SK-N-SH (cell line): ENCODE measurements at regions not wholly inside any gene's neighbourhood (a gene's known extent, or its start where the extent isn't known, plus 50 kb on each side); places are given as distances from the start of the nearest gene placed in this dataset.

Source experiments
- CTCF ChIA-PET: fragments of 300-600, 350-600 bp; formaldehyde crosslinking; extraction: SDS; loops from one replicate; lab custom pipeline; 2021; lab: Yijun Ruan, JAX
- POLR2A ChIA-PET: fragments of 350-600 bp; sonication (Branson Sonifier 250); formaldehyde crosslinking; extraction: SDS; loops from one replicate; lab custom pipeline; 2020; ENCODE audit warnings: antibody characterized with exemption, inconsistent platforms; lab: Yijun Ruan, JAX
- DNase-seq: peaks from one replicate; pipeline ENCODE4 v3.0.0; 2012
- H2AFZ ChIP-seq: fragments of 200-600 bp; sonication (generic); 2 replicates; pipeline ENCODE4 v1.8.1; 2016; ENCODE audit warnings: antibody characterized with exemption, mild to moderate bottlenecking, low read depth
- H3F3A ChIP-seq: fragments of 200-600 bp; sonication (generic); replicated peaks from 2 replicates; pipeline ENCODE3; 2016; ENCODE audit warnings: antibody characterized with exemption, mild to moderate bottlenecking; ENCODE audit not compliant: insufficient read depth
- H3K27ac ChIP-seq, 2 experiments: fragments of 200-500 bp in 1 of 2; fragments of 200-600 bp in 1 of 2; sonication (Bioruptor generic) in 1 of 2; sonication (generic), shearing (Covaris generic) in 1 of 2; 2 replicates each; pipeline versions ENCODE4 v1.5.1 to v1.6.1; 2014 to 2016; ENCODE audit warnings: low read depth in 2 of 2, inconsistent platforms in 1 of 2, low read length in 1 of 2, mild to moderate bottlenecking in 1 of 2, mixed read lengths in 1 of 2
- H3K27me3 ChIP-seq: fragments of 200-600 bp; sonication (generic), shearing (Covaris generic); 2 replicates; pipeline ENCODE4 v1.6.1; 2016; ENCODE audit warnings: mixed run types; ENCODE audit not compliant: insufficient read depth
- H3K36me3 ChIP-seq, 2 experiments: fragments of 200-500 bp in 1 of 2; fragments of 200-600 bp in 1 of 2; sonication (Bioruptor generic) in 1 of 2; sonication (generic) in 1 of 2; replicated peaks in 1 of 2; 2 replicates each; pipeline versions ENCODE3 to v1.5.1; 2014 to 2016; ENCODE audit warnings: low read length in 1 of 2, mild to moderate bottlenecking in 1 of 2; ENCODE audit not compliant: insufficient read depth in 2 of 2, control insufficient read depth in 1 of 2
- H3K4me1 ChIP-seq, 2 experiments: fragments of 200-500 bp in 1 of 2; fragments of 200-600 bp in 1 of 2; sonication (Bioruptor generic) in 1 of 2; sonication (generic), shearing (Covaris generic) in 1 of 2; 2 replicates each; pipeline versions ENCODE4 v1.5.1 to v1.6.1; 2014 to 2016; ENCODE audit warnings: low read depth in 1 of 2, low read length in 1 of 2, mixed run types in 1 of 2; ENCODE audit not compliant: insufficient read depth in 2 of 2, control insufficient read depth in 1 of 2
- H3K4me2 ChIP-seq: fragments of 200-600 bp; sonication (generic), shearing (Covaris generic); 2 replicates; pipeline ENCODE4 v1.6.1; 2017; ENCODE audit warnings: mixed run types
- H3K4me3 ChIP-seq, 2 experiments: fragments of 200-500 bp in 1 of 2; fragments of 200-600 bp in 1 of 2; sonication (Bioruptor generic) in 1 of 2; sonication (generic), shearing (Covaris generic) in 1 of 2; 2 replicates each; pipeline versions ENCODE4 v1.5.1 to v1.8.1; 2014 to 2016; ENCODE audit warnings: low read depth in 2 of 2, inconsistent platforms in 1 of 2, low read length in 1 of 2, mild to moderate bottlenecking in 1 of 2, mixed read lengths in 1 of 2, moderate library complexity in 1 of 2
- H3K79me2 ChIP-seq: fragments of 200-600 bp; sonication (generic); 2 replicates; pipeline ENCODE4 v1.8.1; 2017; ENCODE audit warnings: mild to moderate bottlenecking; ENCODE audit not compliant: insufficient read depth
- H3K9ac ChIP-seq: fragments of 200-600 bp; sonication (generic); 2 replicates; pipeline ENCODE4 v1.6.1; 2017; ENCODE audit warnings: mixed run types
- H3K9me2 ChIP-seq: fragments of 200-600 bp; sonication (generic); 2 replicates; pipeline ENCODE4 v1.6.1; 2017; ENCODE audit warnings: mixed run types
- H3K9me3 ChIP-seq: fragments of 200-600 bp; sonication (generic); 2 replicates; pipeline ENCODE4 v1.6.1; 2017; ENCODE audit warnings: mixed run types, mild to moderate bottlenecking, moderate library complexity
- H4K20me1 ChIP-seq: fragments of 200-600 bp; sonication (generic); 2 replicates; pipeline ENCODE4 v1.6.1; 2017; ENCODE audit warnings: mild to moderate bottlenecking, mixed run types; ENCODE audit not compliant: insufficient read depth
- CHD2 ChIP-seq: fragments of 150-350 bp; IDR thresholded peaks from 2 replicates; pipeline ENCODE4 v1.6.1; 2018; ENCODE audit warnings: low read length; ENCODE audit not compliant: partially characterized antibody
- EP300 ChIP-seq, 2 experiments: IDR thresholded peaks; 2 replicates each; pipeline versions ENCODE4 v1.4.0 to v1.6.1; 2012; ENCODE audit warnings: borderline replicate concordance in 1 of 2, low read depth in 1 of 2, low read length in 1 of 2
- FOXM1 ChIP-seq: IDR thresholded peaks from 2 replicates; pipeline ENCODE4 v1.4.0; 2012; ENCODE audit warnings: low read depth, mild to moderate bottlenecking
- GABPA ChIP-seq: IDR thresholded peaks from 2 replicates; pipeline ENCODE4 v1.4.0; 2012; ENCODE audit warnings: low read depth, mild to moderate bottlenecking
- GATA2 ChIP-seq: sonication (generic); formaldehyde crosslinking; IDR thresholded peaks from 2 replicates; pipeline ENCODE4 v1.5.0; 2020; ENCODE audit warnings: mild to moderate bottlenecking, missing genetic modification reagents
- JUND ChIP-seq: IDR thresholded peaks from 2 replicates; pipeline ENCODE4 v1.4.0; 2012
- MXI1 ChIP-seq: IDR thresholded peaks from 2 replicates; pipeline ENCODE4 v1.6.1; 2012; ENCODE audit warnings: mild to moderate bottlenecking, low read depth, low read length, improper control_type of control experiment
- NFIC ChIP-seq: IDR thresholded peaks from 2 replicates; pipeline ENCODE4 v1.4.0; 2012; ENCODE audit warnings: borderline replicate concordance
- RAD21 ChIP-seq: IDR thresholded peaks from 2 replicates; pipeline ENCODE4 v1.6.1; 2012; ENCODE audit warnings: mild to moderate bottlenecking, low read length
- RCOR1 ChIP-seq: fragments of 150-350 bp; IDR thresholded peaks from 2 replicates; pipeline ENCODE4 v1.6.1; 2017; ENCODE audit warnings: antibody characterized with exemption, low read length
- RXRA ChIP-seq: IDR thresholded peaks from 2 replicates; pipeline ENCODE4 v1.4.0; 2012; ENCODE audit warnings: low read depth, mild to moderate bottlenecking, borderline replicate concordance
- SMC3 ChIP-seq: IDR thresholded peaks from 2 replicates; pipeline ENCODE4 v1.6.1; 2012; ENCODE audit warnings: low read depth, low read length, improper control_type of control experiment
- TEAD4 ChIP-seq: IDR thresholded peaks from 2 replicates; pipeline ENCODE4 v1.4.0; 2012; ENCODE audit warnings: mild to moderate bottlenecking, borderline replicate concordance; ENCODE audit not compliant: insufficient read depth
- WGBS: methylation state at CpG from one replicate; pipeline ENCODE4 v1.1.6; 2017; ENCODE audit warnings: low lambda C conversion rate; 5-methylcytosine and 5-hydroxymethylcytosine counted together
- TF ChIP-seq, protein P1 (sequence below): IDR thresholded peaks from 2 replicates; pipeline ENCODE4; 2012
- TF ChIP-seq, protein P2 (sequence below): IDR thresholded peaks from 2 replicates; pipeline ENCODE4 v1.4.0; 2012; ENCODE audit warnings: low read depth
- TF ChIP-seq, protein P3 (sequence below): fragments of 150-350 bp; IDR thresholded peaks from 2 replicates; pipeline ENCODE4 v1.6.1; 2016; ENCODE audit warnings: mild to moderate bottlenecking, low read depth, low read length
- TF ChIP-seq, protein P4 (sequence below): IDR thresholded peaks from 2 replicates; pipeline ENCODE4 v1.4.0; 2012; ENCODE audit warnings: low read depth, borderline replicate concordance
- TF ChIP-seq, protein P5 (sequence below): IDR thresholded peaks from 2 replicates; pipeline ENCODE4 v1.4.0; 2012; ENCODE audit warnings: low read depth, borderline replicate concordance
- TF ChIP-seq, protein P6 (sequence below): IDR thresholded peaks from 2 replicates; pipeline ENCODE4 v1.6.1; 2012; ENCODE audit warnings: mild to moderate bottlenecking, low read depth, low read length, moderate library complexity

DNA sequence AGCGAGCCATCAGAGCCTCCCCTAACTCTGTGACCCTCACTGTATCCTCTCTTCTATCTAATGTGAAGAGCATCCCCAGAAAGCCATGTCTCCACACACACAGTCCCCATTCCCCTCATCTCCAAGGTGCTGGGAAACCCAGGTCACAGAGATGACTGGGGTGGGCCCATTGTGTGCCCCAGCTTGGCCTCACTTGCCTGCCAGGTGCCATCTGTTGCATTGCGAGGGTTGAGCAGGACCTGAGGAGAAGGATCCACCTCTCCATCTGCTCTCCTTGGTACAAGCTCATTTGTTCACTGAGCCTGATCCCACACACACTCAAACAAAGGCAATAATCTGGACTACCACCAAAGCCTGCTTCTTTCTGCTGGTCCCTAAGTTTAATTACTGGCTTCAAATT lies 118.8 kb downstream of the SPATA19 start:
- TF ChIP-seq, protein P1, sequence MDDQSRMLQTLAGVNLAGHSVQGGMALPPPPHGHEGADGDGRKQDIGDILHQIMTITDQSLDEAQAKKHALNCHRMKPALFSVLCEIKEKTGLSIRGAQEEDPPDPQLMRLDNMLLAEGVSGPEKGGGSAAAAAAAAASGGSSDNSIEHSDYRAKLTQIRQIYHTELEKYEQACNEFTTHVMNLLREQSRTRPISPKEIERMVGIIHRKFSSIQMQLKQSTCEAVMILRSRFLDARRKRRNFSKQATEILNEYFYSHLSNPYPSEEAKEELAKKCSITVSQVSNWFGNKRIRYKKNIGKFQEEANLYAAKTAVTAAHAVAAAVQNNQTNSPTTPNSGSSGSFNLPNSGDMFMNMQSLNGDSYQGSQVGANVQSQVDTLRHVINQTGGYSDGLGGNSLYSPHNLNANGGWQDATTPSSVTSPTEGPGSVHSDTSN, result no peak
- TF ChIP-seq CHD2 (no peak), GABPA (no peak), RAD21 (no peak), RXRA (no peak), GATA2 (CRISPR knock-in tag) (no peak), TEAD4 (no peak), NFIC (no peak), MXI1 (no peak)
- TF ChIP-seq, protein P2, sequence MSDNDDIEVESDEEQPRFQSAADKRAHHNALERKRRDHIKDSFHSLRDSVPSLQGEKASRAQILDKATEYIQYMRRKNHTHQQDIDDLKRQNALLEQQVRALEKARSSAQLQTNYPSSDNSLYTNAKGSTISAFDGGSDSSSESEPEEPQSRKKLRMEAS, result no peak
- TF ChIP-seq, protein P3, sequence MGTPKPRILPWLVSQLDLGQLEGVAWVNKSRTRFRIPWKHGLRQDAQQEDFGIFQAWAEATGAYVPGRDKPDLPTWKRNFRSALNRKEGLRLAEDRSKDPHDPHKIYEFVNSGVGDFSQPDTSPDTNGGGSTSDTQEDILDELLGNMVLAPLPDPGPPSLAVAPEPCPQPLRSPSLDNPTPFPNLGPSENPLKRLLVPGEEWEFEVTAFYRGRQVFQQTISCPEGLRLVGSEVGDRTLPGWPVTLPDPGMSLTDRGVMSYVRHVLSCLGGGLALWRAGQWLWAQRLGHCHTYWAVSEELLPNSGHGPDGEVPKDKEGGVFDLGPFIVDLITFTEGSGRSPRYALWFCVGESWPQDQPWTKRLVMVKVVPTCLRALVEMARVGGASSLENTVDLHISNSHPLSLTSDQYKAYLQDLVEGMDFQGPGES, result no peak
- TF ChIP-seq, protein P4, sequence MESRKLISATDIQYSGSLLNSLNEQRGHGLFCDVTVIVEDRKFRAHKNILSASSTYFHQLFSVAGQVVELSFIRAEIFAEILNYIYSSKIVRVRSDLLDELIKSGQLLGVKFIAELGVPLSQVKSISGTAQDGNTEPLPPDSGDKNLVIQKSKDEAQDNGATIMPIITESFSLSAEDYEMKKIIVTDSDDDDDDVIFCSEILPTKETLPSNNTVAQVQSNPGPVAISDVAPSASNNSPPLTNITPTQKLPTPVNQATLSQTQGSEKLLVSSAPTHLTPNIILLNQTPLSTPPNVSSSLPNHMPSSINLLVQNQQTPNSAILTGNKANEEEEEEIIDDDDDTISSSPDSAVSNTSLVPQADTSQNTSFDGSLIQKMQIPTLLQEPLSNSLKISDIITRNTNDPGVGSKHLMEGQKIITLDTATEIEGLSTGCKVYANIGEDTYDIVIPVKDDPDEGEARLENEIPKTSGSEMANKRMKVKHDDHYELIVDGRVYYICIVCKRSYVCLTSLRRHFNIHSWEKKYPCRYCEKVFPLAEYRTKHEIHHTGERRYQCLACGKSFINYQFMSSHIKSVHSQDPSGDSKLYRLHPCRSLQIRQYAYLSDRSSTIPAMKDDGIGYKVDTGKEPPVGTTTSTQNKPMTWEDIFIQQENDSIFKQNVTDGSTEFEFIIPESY, result no peak
- TF ChIP-seq, all 33 proteins: peak for 0
- Histone ChIP-seq H3K4me3 (no peak overlapping the region), H3K9me2 (no peaks in the 10 kb centered on the region), H3K36me3 (no peaks in the 10 kb centered on the region), H3K27ac (no peak overlapping the region), H3K9me3 (no peaks in the 10 kb centered on the region; the same call in 1 of the 2 replicates), H4K20me1 (no peaks in the 10 kb centered on the region), H2AFZ (no peak overlapping the region), H3K27me3 (no peaks in the 10 kb centered on the region), H3K4me2 (no peak overlapping the region), H3K9ac (no peak overlapping the region), H3F3A (no peaks in the 10 kb centered on the region), H3K4me1 (no peaks in the 10 kb centered on the region), H3K79me2 (no peaks in the 10 kb centered on the region)
- DNase-seq, result no peak
- WGBS, result 3% methylated on average over 2 of the region's 2 CpGs
- ChIA-PET POLR2A (no interaction called here), CTCF (no interaction called here)

DNA sequence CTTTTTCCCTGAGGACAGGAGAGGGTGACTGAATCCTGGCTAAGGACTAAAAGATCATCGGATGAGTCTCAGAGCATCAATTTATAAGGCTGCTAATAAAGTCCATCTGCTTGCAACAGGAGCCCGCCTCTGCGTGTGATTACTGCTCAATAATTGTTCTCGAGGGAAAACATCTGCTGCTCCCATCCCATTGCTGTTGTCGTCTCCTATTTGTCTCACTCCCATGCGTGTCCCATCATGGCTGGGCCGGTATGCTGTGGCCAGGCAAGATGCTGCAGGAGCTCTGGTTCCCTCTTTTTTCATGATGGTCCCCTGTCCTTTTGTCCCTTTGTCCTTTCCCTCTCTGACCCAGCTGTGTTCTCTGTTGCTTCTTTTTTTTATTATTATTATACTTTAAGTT lies 121.2 kb downstream of the SPATA19 start:
- WGBS, result 30% methylated on average over 7 of the region's 7 CpGs
- no peaks in the 10 kb centered on the region for H3F3A ChIP-seq
- H3K9me3 ChIP-seq, result no peaks in the 10 kb centered on the region
- H3K4me2 ChIP-seq, result no peak overlapping the region
- no peaks in the 10 kb centered on the region for H3K4me1 ChIP-seq
- no peak overlapping the region for H2AFZ ChIP-seq
- H3K9ac ChIP-seq, result no peak overlapping the region
- POLR2A ChIA-PET, result no interaction called here
- no peaks in the 10 kb centered on the region for H3K9me2 ChIP-seq
- CTCF ChIA-PET, result no interaction called here
- no peaks in the 10 kb centered on the region for H3K79me2 ChIP-seq
- H4K20me1 ChIP-seq, result no peaks in the 10 kb centered on the region
- no peaks in the 10 kb centered on the region for H3K36me3 ChIP-seq
- H3K4me3 ChIP-seq, result no peak overlapping the region
- no peaks in the 10 kb centered on the region for H3K27me3 ChIP-seq
- no peak for DNase-seq
- no peak overlapping the region for H3K27ac ChIP-seq
- TF ChIP-seq, protein P5, sequence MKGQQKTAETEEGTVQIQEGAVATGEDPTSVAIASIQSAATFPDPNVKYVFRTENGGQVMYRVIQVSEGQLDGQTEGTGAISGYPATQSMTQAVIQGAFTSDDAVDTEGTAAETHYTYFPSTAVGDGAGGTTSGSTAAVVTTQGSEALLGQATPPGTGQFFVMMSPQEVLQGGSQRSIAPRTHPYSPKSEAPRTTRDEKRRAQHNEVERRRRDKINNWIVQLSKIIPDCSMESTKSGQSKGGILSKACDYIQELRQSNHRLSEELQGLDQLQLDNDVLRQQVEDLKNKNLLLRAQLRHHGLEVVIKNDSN, result no peak
- TF ChIP-seq GABPA, result no peak
- TF ChIP-seq FOXM1, result no peak
- TF ChIP-seq, protein P2, result no peak
- TF ChIP-seq CHD2, result no peak
- TF ChIP-seq EP300 (IDR thresholded peaks at IDR 0.05; ENCODE audit: borderline replicate concordance in 1 of 2, low read depth in 1 of 2, low read length in 1 of 2), result no peak
- no peak for TF ChIP-seq RCOR1
- TF ChIP-seq JUND, result no peak
- TF ChIP-seq, protein P6, sequence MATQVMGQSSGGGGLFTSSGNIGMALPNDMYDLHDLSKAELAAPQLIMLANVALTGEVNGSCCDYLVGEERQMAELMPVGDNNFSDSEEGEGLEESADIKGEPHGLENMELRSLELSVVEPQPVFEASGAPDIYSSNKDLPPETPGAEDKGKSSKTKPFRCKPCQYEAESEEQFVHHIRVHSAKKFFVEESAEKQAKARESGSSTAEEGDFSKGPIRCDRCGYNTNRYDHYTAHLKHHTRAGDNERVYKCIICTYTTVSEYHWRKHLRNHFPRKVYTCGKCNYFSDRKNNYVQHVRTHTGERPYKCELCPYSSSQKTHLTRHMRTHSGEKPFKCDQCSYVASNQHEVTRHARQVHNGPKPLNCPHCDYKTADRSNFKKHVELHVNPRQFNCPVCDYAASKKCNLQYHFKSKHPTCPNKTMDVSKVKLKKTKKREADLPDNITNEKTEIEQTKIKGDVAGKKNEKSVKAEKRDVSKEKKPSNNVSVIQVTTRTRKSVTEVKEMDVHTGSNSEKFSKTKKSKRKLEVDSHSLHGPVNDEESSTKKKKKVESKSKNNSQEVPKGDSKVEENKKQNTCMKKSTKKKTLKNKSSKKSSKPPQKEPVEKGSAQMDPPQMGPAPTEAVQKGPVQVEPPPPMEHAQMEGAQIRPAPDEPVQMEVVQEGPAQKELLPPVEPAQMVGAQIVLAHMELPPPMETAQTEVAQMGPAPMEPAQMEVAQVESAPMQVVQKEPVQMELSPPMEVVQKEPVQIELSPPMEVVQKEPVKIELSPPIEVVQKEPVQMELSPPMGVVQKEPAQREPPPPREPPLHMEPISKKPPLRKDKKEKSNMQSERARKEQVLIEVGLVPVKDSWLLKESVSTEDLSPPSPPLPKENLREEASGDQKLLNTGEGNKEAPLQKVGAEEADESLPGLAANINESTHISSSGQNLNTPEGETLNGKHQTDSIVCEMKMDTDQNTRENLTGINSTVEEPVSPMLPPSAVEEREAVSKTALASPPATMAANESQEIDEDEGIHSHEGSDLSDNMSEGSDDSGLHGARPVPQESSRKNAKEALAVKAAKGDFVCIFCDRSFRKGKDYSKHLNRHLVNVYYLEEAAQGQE, result no peak
- TF ChIP-seq TEAD4, result no peak
- no peak for TF ChIP-seq MXI1
- no peak for TF ChIP-seq SMC3
